ENCODE measurements at regions not wholly inside any gene's neighbourhood (a gene's known extent, or its start where the extent isn't known, plus 50 kb on each side); places are given as distances from the start of the nearest gene placed in this dataset.

DNA sequence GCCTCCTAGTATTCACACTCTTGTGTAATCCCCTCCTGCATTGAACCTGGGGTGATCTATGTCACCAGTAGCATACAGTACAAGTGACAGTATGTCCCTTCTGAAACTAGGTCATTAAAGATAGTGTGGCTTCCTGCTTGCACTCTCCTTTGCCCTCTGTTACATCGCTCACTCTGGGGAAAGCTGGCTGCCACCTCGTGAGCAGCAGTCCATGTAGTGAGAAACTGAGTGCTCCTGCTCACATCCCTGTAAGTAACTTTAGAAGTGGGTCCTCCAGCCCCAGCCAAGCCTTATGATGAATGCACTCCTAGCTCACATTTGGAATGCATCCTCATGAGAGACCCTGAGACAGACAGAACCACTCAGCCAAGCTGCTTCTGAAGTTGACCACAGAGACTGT is 89.8 kb upstream of the TNIP3 start:
- TF ChIP-seq EZH2 (IDR thresholded peaks at IDR 0.05; ENCODE audit: insufficient read depth, poor library complexity, severe bottlenecking) (no peak), EZH2phosphoT487 (IDR thresholded peaks at IDR 0.05; ENCODE audit: insufficient read depth, low read depth) (no peak)

All from GM23248 (cell line).